Panc1 (cell line): ENCODE measurements at regions not wholly inside any gene's neighbourhood (a gene's known extent, or its start where the extent isn't known, plus 50 kb on each side); places are given as distances from the start of the nearest gene placed in this dataset.

Experiments
- ATAC-seq: fragments of 200-7000 bp; cut with Tn5 transposase; 2 replicates; pipeline ENCODE4 v1.9.1; 2020; ENCODE audit warnings: mild to moderate bottlenecking, moderate library complexity
- BruUV-seq: library from RNA; stranded (reverse); fragments of 400-500 nt; replicated peaks from 2 replicates; lab custom pipeline; 2021; lab: Mats Ljungman, UMichigan
- CTCF ChIA-PET: fragments of 300-600 bp; sonication (Branson Sonifier 250); formaldehyde crosslinking; loops from one replicate; lab custom pipeline; 2022; ENCODE audit warnings: antibody characterized with exemption; lab: Charles Lee
- POLR2A ChIA-PET: fragments of 300-600 bp; sonication (Branson Sonifier 250); formaldehyde crosslinking; loops from one replicate; lab custom pipeline; 2022; ENCODE audit warnings: antibody characterized with exemption; lab: Charles Lee
- DNase-seq: peaks from one replicate; pipeline ENCODE4 v3.0.0-alpha.2; 2010; ENCODE audit warnings: low read depth, low spot score
- H3K27ac ChIP-seq: 2 replicates; pipeline ENCODE4 v1.5.1; 2011; ENCODE audit warnings: mild to moderate bottlenecking, low read length, inconsistent platforms
- H3K27me3 ChIP-seq: fragments of 200-500 bp; sonication (Bioruptor generic); 2 replicates; pipeline ENCODE4 v1.6.0; 2014; ENCODE audit warnings: low read length, inconsistent platforms; ENCODE audit not compliant: control insufficient read depth, insufficient read depth
- H3K36me3 ChIP-seq: fragments of 200-500 bp; sonication (Bioruptor generic); 2 replicates; pipeline ENCODE4 v1.5.1; 2014; ENCODE audit warnings: inconsistent platforms, mild to moderate bottlenecking, low read length, moderate library complexity; ENCODE audit not compliant: control insufficient read depth, insufficient read depth
- H3K4me1 ChIP-seq: 2 replicates; pipeline ENCODE4 v1.5.1; 2011; ENCODE audit warnings: inconsistent platforms, mild to moderate bottlenecking, low read length, moderate library complexity; ENCODE audit not compliant: control insufficient read depth, insufficient read depth
- H3K4me3 ChIP-seq, 2 experiments: 2 replicates each; pipeline ENCODE4 v1.5.1; 2011 to 2012; ENCODE audit warnings: low read depth in 2 of 2, low read length in 2 of 2, mild to moderate bottlenecking in 2 of 2, inconsistent platforms in 1 of 2, moderate library complexity in 1 of 2
- H3K9me3 ChIP-seq: fragments of 200-500 bp; sonication (Bioruptor generic); 2 replicates; pipeline ENCODE4 v1.5.1; 2014; ENCODE audit warnings: low read depth, mild to moderate bottlenecking, inconsistent platforms, low read length, moderate library complexity; ENCODE audit not compliant: control insufficient read depth, insufficient read depth
- POLR2AphosphoS5 ChIP-seq: IDR thresholded peaks from 2 replicates; pipeline ENCODE4 v1.6.1; 2012; ENCODE audit warnings: mild to moderate bottlenecking, low read depth, low read length, moderate library complexity
- SIN3A ChIP-seq: IDR thresholded peaks from 2 replicates; pipeline ENCODE4 v1.6.1; 2012; ENCODE audit warnings: low read depth, mild to moderate bottlenecking, low read length, moderate library complexity, borderline replicate concordance; ENCODE audit not compliant: insufficient read depth
- TCF7L2 ChIP-seq: IDR thresholded peaks from 2 replicates; pipeline ENCODE4 v1.6.1; 2011; ENCODE audit warnings: mild to moderate bottlenecking, low read depth, low read length, inconsistent platforms
- in situ Hi-C: cut with HindIII; loops from 2 replicates; pipeline ENCODE4 v1.10.0; 2016; ENCODE audit warnings: low sequenced_read_pairs, low pct_unique_long_range_greater_than_20kb
- intact Hi-C: fragments of 100-400 bp; cut with micrococcal nuclease; formaldehyde crosslinking; loops from one replicate; pipeline ENCODE4 v1.10.0; 2022; ENCODE audit not compliant: unreplicated experiment
- TF ChIP-seq, protein P1 (sequence below), 2 experiments: IDR thresholded peaks; 2 replicates each; pipeline ENCODE4 v1.6.1; 2011 to 2012; ENCODE audit warnings: low read depth in 2 of 2, control low read depth in 1 of 2, low read length in 1 of 2, mild to moderate bottlenecking in 1 of 2, moderate library complexity in 1 of 2; ENCODE audit not compliant: insufficient read depth in 1 of 2
- TF ChIP-seq, protein P2 (sequence below): fragments of 450-650 bp; IDR thresholded peaks from 2 replicates; pipeline ENCODE4 v1.5.1; 2017; ENCODE audit warnings: mild to moderate bottlenecking

DNA sequence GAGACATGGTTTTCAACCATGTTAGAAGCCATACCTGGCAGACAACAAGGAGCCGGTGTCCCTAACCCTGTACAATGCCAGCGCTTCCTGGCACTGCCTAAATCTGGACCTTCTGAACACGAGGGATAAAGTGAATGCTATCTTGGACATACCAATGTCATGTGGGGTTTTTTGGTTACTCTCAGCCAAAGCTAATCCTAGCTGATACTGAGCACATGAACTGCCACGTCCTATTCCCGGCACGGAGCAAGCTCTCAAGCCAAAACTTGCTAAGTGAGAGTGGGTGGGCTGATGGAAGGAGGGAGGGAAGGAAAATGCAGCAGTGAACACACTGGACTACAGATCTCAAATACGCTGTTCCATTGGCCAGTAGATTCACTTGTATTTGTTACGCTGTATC, 226.1 kb downstream of the BCOR start:
- no TSS peak for BruUV-seq
- TF ChIP-seq SIN3A (no peak), TCF7L2 (no peak), POLR2AphosphoS5 (no peak)
- TF ChIP-seq, protein P1, sequence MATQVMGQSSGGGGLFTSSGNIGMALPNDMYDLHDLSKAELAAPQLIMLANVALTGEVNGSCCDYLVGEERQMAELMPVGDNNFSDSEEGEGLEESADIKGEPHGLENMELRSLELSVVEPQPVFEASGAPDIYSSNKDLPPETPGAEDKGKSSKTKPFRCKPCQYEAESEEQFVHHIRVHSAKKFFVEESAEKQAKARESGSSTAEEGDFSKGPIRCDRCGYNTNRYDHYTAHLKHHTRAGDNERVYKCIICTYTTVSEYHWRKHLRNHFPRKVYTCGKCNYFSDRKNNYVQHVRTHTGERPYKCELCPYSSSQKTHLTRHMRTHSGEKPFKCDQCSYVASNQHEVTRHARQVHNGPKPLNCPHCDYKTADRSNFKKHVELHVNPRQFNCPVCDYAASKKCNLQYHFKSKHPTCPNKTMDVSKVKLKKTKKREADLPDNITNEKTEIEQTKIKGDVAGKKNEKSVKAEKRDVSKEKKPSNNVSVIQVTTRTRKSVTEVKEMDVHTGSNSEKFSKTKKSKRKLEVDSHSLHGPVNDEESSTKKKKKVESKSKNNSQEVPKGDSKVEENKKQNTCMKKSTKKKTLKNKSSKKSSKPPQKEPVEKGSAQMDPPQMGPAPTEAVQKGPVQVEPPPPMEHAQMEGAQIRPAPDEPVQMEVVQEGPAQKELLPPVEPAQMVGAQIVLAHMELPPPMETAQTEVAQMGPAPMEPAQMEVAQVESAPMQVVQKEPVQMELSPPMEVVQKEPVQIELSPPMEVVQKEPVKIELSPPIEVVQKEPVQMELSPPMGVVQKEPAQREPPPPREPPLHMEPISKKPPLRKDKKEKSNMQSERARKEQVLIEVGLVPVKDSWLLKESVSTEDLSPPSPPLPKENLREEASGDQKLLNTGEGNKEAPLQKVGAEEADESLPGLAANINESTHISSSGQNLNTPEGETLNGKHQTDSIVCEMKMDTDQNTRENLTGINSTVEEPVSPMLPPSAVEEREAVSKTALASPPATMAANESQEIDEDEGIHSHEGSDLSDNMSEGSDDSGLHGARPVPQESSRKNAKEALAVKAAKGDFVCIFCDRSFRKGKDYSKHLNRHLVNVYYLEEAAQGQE (IDR thresholded peaks at IDR 0.05; ENCODE audit: insufficient read depth in 1 of 2, low read depth in 2 of 2, low read length in 1 of 2): no peak
- TF ChIP-seq, protein P2, sequence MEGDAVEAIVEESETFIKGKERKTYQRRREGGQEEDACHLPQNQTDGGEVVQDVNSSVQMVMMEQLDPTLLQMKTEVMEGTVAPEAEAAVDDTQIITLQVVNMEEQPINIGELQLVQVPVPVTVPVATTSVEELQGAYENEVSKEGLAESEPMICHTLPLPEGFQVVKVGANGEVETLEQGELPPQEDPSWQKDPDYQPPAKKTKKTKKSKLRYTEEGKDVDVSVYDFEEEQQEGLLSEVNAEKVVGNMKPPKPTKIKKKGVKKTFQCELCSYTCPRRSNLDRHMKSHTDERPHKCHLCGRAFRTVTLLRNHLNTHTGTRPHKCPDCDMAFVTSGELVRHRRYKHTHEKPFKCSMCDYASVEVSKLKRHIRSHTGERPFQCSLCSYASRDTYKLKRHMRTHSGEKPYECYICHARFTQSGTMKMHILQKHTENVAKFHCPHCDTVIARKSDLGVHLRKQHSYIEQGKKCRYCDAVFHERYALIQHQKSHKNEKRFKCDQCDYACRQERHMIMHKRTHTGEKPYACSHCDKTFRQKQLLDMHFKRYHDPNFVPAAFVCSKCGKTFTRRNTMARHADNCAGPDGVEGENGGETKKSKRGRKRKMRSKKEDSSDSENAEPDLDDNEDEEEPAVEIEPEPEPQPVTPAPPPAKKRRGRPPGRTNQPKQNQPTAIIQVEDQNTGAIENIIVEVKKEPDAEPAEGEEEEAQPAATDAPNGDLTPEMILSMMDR: no peak
- intact Hi-C loops: no loop called here
- ATAC-seq (no peak), DNase-seq (no peak)
- Histone ChIP-seq H3K36me3 (no peaks in the 10 kb centered on the region), H3K27ac (no peak overlapping the region), H3K4me3 (no peak overlapping the region), H3K27me3 (no peaks in the 10 kb centered on the region), H3K4me1 (no peaks in the 10 kb centered on the region), H3K9me3 (no peaks in the 10 kb centered on the region)
- ChIA-PET CTCF (no interaction called here), POLR2A (no interaction called here)
- in situ Hi-C loops: no loop called here

DNA sequence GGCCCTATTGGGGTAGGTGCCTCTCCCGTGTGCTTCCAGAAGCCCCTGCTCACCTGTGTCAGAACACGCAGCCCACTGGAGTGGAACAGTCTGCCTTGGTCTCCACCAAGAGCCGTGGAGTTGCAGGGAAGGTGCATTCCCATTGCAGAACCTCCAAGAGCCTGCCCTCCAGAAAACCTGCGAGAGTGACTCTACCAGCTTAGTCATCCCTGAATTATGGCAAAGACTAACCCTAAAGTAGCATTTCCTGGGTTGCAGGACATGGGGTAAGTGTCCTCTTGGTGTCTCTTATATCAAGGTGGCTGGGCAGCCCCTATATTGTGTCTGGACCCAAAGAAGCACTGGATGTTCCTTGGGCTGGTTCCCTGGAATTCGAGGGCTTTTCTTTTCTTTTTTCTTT, 224.6 kb downstream of the BCOR start:
- Histone ChIP-seq H3K4me3 (no peak overlapping the region), H3K27me3 (no peaks in the 10 kb centered on the region), H3K36me3 (no peaks in the 10 kb centered on the region), H3K27ac (no peak overlapping the region), H3K9me3 (no peaks in the 10 kb centered on the region), H3K4me1 (no peaks in the 10 kb centered on the region)
- in situ Hi-C loops (no loop called here), intact Hi-C loops (no loop called here)
- ChIA-PET CTCF (no interaction called here), POLR2A (no interaction called here)
- BruUV-seq: no TSS peak
- ATAC-seq: no peak
- no peak for DNase-seq
- TF ChIP-seq SIN3A (no peak), TCF7L2 (no peak), POLR2AphosphoS5 (no peak)
- TF ChIP-seq, protein P1 (IDR thresholded peaks at IDR 0.05; ENCODE audit: insufficient read depth in 1 of 2, low read depth in 2 of 2, low read length in 1 of 2): no peak
- TF ChIP-seq, protein P2: no peak
